ENCODE measurements at regions not wholly inside any gene's neighbourhood (a gene's known extent, or its start where the extent isn't known, plus 50 kb on each side); places are given as distances from the start of the nearest gene placed in this dataset.

DNA sequence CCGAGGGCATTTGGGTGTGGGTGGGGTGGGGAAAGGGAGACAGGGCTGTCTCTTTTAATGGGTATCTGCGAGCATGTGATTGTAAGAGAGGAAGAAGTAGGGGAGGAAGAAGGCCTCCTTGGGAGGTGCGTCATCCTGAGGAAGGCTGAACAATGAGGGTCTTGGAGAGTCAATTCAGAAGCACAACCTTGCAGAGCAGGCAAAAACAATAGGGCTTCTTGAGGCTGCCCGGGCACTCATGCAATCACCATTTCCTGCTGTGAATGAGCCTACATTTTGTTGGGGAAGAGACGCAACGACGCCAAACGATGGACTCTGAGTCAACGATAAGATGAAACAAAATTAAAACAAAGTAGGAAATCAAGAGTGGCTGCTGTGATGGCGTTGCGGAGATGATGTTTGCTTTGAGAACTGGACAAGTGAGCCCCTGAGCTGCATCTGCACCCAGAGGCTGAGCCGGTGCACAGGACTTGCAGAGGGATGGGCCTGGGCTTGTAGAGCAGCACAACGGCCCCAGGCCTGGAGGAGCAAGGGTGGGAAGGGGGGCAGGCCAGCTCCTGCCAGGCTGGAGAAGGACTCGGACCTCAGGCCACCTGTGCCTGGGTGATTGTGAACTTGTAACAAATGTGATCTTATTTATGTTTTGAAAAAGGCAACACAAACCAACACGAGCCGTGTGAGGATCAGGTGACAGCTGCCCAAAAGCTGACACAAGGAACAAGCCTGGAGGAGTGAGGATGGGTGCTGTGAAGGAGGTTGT is 92.3 kb upstream of the B3GAT1 start:
- Histone ChIP-seq H3K79me2 (ENCODE audit: insufficient read depth, low read length) (no peaks in the 10 kb centered on the region), H3K9me3 (ENCODE audit: insufficient read depth, low read depth, low read length) (no peaks in the 10 kb centered on the region), H4K20me1 (ENCODE audit: insufficient read depth, low read length) (no peaks in the 10 kb centered on the region), H3K4me2 (ENCODE audit: low read length) (no peak overlapping the region), H3K27ac (ENCODE audit: low read depth, low read length) (no peak overlapping the region), H3K9ac (ENCODE audit: low read length) (no peak overlapping the region), H3K4me1 (ENCODE audit: insufficient read depth, low read length) (no peaks in the 10 kb centered on the region), H3K36me3 (ENCODE audit: insufficient read depth, low read length) (no peaks in the 10 kb centered on the region), H2AFZ (ENCODE audit: low read depth, low read length) (no peak overlapping the region), H3K4me3 (ENCODE audit: insufficient read depth, low read depth, low read length) (no peak overlapping the region), H3K27me3 (ENCODE audit: insufficient read depth, low read length) (no peaks in the 10 kb centered on the region)
- no peak overlapping the region for H3K27ac Mint-ChIP-seq (ENCODE audit: unreplicated experiment)
- no peak for TF ChIP-seq EZH2 (IDR thresholded peaks at IDR 0.05; ENCODE audit: insufficient read depth, low read length)
- H3K4me3 Mint-ChIP-seq (ENCODE audit: unreplicated experiment), result no peak overlapping the region
- no peaks in the 10 kb centered on the region for H3K9me3 Mint-ChIP-seq (ENCODE audit: unreplicated experiment)
- no peaks in the 10 kb centered on the region for H3K36me3 Mint-ChIP-seq (ENCODE audit: low read depth, unreplicated experiment)
- no peak for DNase-seq (ENCODE audit: low read depth)
- H3K27me3 Mint-ChIP-seq (ENCODE audit: low read depth, unreplicated experiment), result peaks cover 60% of the 10 kb centered on the region
- H3K4me1 Mint-ChIP-seq (ENCODE audit: low read depth, unreplicated experiment), result no peaks in the 10 kb centered on the region
- FAIRE-seq, result no peak

DNA sequence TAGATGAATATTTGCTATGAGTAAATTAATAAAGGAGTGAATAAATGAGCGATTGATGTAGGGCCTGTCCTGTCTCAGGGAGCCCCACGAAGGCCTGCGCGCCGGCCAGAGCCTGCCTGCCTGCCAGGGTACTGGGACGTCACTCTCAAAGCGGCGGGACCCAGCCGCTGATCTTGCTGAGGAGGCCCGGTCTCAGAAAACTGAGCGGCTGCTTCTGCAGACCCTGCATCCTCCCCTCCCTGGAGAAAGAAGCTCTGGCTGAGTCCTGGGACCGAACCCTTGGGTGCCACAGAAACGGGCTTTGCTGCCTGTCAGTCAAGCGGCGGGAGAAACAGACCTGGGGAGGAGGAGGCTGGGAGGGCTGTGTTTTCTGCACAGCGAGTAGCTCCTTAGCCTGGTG is 91.6 kb upstream of the B3GAT1 start:
- no peak for FAIRE-seq
- H3K9me3 Mint-ChIP-seq (ENCODE audit: unreplicated experiment), result no peaks in the 10 kb centered on the region
- H3K9me3 ChIP-seq (ENCODE audit: insufficient read depth, low read depth, low read length), result peaks cover 3% of the 10 kb centered on the region

DNA sequence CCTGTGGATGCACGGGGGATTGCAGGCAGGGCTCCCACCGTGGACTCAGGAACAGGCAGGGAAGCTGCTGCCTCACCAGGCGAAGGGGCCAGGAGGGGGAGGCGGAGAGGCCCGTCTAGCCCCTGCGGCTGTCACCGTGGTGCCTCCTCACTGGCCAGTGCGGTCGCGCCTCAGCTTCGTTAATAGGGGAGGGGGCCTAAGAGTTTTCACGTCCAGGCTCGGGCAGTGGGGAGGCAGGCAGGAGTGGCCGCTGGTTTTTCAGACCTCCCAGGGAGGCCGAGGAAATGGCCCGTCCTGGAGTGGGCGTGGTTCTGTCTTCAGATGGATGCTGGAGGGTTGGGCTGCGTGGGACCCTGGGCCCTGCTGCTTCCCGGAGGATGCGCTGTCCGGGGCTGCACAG is 91.1 kb upstream of the B3GAT1 start:
- peaks cover 56% of the 10 kb centered on the region for H3K27me3 Mint-ChIP-seq (ENCODE audit: low read depth, unreplicated experiment)
- Histone ChIP-seq H2AFZ (ENCODE audit: low read depth, low read length) (no peak overlapping the region), H3K4me2 (ENCODE audit: low read length) (no peak overlapping the region), H3K4me3 (ENCODE audit: insufficient read depth, low read depth, low read length) (no peak overlapping the region), H3K36me3 (ENCODE audit: insufficient read depth, low read length) (no peaks in the 10 kb centered on the region), H3K9ac (ENCODE audit: low read length) (no peak overlapping the region), H3K27ac (ENCODE audit: low read depth, low read length) (no peak overlapping the region), H3K27me3 (ENCODE audit: insufficient read depth, low read length) (no peaks in the 10 kb centered on the region), H3K9me3 (ENCODE audit: insufficient read depth, low read depth, low read length) (peaks cover 3% of the 10 kb centered on the region), H3K79me2 (ENCODE audit: insufficient read depth, low read length) (no peaks in the 10 kb centered on the region), H4K20me1 (ENCODE audit: insufficient read depth, low read length) (no peaks in the 10 kb centered on the region), H3K4me1 (ENCODE audit: insufficient read depth, low read length) (no peaks in the 10 kb centered on the region)
- TF ChIP-seq EZH2 (IDR thresholded peaks at IDR 0.05; ENCODE audit: insufficient read depth, low read length), result no peak
- TF ChIP-seq, protein P1, sequence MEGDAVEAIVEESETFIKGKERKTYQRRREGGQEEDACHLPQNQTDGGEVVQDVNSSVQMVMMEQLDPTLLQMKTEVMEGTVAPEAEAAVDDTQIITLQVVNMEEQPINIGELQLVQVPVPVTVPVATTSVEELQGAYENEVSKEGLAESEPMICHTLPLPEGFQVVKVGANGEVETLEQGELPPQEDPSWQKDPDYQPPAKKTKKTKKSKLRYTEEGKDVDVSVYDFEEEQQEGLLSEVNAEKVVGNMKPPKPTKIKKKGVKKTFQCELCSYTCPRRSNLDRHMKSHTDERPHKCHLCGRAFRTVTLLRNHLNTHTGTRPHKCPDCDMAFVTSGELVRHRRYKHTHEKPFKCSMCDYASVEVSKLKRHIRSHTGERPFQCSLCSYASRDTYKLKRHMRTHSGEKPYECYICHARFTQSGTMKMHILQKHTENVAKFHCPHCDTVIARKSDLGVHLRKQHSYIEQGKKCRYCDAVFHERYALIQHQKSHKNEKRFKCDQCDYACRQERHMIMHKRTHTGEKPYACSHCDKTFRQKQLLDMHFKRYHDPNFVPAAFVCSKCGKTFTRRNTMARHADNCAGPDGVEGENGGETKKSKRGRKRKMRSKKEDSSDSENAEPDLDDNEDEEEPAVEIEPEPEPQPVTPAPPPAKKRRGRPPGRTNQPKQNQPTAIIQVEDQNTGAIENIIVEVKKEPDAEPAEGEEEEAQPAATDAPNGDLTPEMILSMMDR (IDR thresholded peaks at IDR 0.05; ENCODE audit: insufficient read depth, low read depth, low read length), result no peak
- no peak overlapping the region for H3K4me3 Mint-ChIP-seq (ENCODE audit: unreplicated experiment)
- H3K4me1 Mint-ChIP-seq (ENCODE audit: low read depth, unreplicated experiment), result no peaks in the 10 kb centered on the region
- FAIRE-seq (no peak), DNase-seq (ENCODE audit: low read depth) (no peak)
- H3K36me3 Mint-ChIP-seq (ENCODE audit: low read depth, unreplicated experiment), result no peaks in the 10 kb centered on the region
- no peaks in the 10 kb centered on the region for H3K9me3 Mint-ChIP-seq (ENCODE audit: unreplicated experiment)
- no peak overlapping the region for H3K27ac Mint-ChIP-seq (ENCODE audit: unreplicated experiment)

More for the DNA sequence above, 91.6 kb upstream of the B3GAT1 start:
- Histone ChIP-seq H3K27me3 (ENCODE audit: insufficient read depth, low read length) (no peaks in the 10 kb centered on the region), H3K4me1 (ENCODE audit: insufficient read depth, low read length) (no peaks in the 10 kb centered on the region), H3K36me3 (ENCODE audit: insufficient read depth, low read length) (no peaks in the 10 kb centered on the region), H3K4me3 (ENCODE audit: insufficient read depth, low read depth, low read length) (no peak overlapping the region), H4K20me1 (ENCODE audit: insufficient read depth, low read length) (no peaks in the 10 kb centered on the region), H3K79me2 (ENCODE audit: insufficient read depth, low read length) (no peaks in the 10 kb centered on the region), H2AFZ (ENCODE audit: low read depth, low read length) (no peak overlapping the region), H3K4me2 (ENCODE audit: low read length) (no peak overlapping the region), H3K9ac (ENCODE audit: low read length) (no peak overlapping the region), H3K27ac (ENCODE audit: low read depth, low read length) (no peak overlapping the region)
- Mint-ChIP-seq H3K36me3 (ENCODE audit: low read depth, unreplicated experiment) (no peaks in the 10 kb centered on the region), H3K27ac (ENCODE audit: unreplicated experiment) (no peak overlapping the region), H3K27me3 (ENCODE audit: low read depth, unreplicated experiment) (peaks cover 59% of the 10 kb centered on the region), H3K4me1 (ENCODE audit: low read depth, unreplicated experiment) (no peaks in the 10 kb centered on the region), H3K4me3 (ENCODE audit: unreplicated experiment) (no peak overlapping the region)
- DNase-seq (ENCODE audit: low read depth), result no peak
- TF ChIP-seq, protein P1 (IDR thresholded peaks at IDR 0.05; ENCODE audit: insufficient read depth, low read depth, low read length), result no peak
- TF ChIP-seq EZH2 (IDR thresholded peaks at IDR 0.05; ENCODE audit: insufficient read depth, low read length), result no peak

Data from astrocyte (in vitro differentiated cells and primary cell).